Activated CD4-positive, alpha-beta T cell treated with anti-CD3 and anti-CD28 coated beads, Interleukin-2, amount 50 U/mL, for 24 hours (primary cell): ENCODE measurements at regions not wholly inside any gene's neighbourhood (a gene's known extent, or its start where the extent isn't known, plus 50 kb on each side); places are given as distances from the start of the nearest gene placed in this dataset.

Experiments
- DNase-seq, 2 donors: peaks; one replicate each; pipeline ENCODE4 v3.0.0-alpha.2; 2020; ENCODE audit warnings: low read depth in 1 of 2, low spot score in 1 of 2

GRCh38 chr14:51473351-51473750 lies 178.4 kb upstream of the FRMD6 start:
- no peak for DNase-seq

DNA sequence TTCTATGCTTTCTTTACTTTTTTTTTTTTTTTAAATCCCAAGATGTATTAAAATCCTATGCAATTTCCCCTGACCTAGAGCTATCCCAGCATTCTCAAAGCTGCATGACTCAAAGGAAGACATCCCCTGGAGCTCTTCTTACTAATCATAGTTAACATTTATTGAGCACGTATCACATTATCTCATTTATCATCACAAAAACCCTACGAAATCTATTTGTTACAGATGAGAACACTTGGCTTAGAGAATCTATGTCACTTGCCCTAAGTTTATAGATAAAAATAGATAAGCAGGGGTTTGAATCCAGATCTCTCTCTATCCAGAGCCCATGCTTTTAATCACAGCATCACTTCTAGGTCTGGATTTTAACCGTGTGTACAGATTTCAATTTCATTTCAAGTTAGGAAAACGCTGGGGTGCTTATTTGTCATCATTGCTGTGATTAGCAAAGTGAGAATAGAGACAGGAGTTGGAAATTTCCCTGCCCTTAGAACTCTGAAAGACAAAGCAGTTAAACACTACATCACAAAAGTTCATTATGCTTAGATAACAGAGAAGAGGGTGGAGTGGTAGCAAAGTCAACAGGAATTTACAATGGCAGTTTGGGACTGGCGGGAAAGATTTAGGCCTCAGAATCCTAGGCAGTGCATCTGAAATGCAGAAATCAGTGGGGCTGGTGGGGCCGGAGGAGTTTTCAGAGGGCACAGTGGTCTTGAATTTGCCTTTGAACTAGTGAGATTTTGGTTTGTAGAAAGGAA lies 177.7 kb upstream of the FRMD6 start:
- no peak for DNase-seq

- DNase-seq = no peak
Measured at GRCh38 chr14:51474854-51475253, 176.9 kb upstream of the FRMD6 start.

GRCh38 chr14:51478175-51478621 lies 173.5 kb upstream of the FRMD6 start:
- DNase-seq = no peak

GRCh38 chr14:51479584-51480325 lies 172.0 kb upstream of the FRMD6 start:
- DNase-seq = no peak

DNA sequence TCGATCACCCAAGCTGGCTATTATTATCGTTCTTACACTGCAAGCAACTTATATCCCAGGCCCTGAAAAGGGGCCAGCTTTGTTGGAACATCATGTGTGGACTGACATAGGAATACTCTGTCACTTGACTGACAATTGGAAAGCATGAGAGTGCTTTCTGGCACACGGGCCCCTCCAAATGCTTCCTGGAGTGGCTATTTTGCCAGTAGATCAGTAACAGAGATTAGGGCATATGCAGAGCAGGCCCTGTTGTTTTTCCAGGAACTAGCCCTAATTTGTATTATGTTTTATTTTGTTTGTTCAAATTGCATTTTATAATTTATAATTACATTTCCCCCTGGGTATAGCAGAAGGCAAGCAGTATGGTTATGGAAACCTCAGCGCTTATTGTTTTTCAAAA lies 170.1 kb upstream of the FRMD6 start:
- no peak for DNase-seq

DNA sequence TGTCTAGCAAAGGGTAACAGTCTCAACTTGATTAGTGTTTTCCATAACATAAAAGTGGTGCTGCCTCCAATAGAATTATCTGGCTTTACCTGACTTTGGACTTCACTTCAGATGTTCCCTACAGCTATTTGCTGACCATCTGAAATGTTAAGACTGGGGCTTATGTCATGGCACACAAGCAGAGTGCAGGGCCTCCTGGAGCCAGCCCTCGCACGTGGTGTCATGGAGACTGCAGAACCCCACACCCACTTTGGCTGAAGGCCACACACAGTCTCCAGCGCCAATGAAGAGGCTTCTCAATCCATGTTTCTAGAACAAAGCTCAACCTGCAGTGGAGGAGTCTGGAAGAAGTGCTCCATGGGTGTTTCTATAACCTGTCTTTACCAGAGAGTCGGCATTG lies 169.6 kb upstream of the FRMD6 start:
- no peak for DNase-seq

- DNase-seq = no peak
Measured at GRCh38 chr14:51484485-51484884, 167.2 kb upstream of the FRMD6 start.

GRCh38 chr14:51485733-51486132 lies 166.0 kb upstream of the FRMD6 start:
- no peak for DNase-seq

DNA sequence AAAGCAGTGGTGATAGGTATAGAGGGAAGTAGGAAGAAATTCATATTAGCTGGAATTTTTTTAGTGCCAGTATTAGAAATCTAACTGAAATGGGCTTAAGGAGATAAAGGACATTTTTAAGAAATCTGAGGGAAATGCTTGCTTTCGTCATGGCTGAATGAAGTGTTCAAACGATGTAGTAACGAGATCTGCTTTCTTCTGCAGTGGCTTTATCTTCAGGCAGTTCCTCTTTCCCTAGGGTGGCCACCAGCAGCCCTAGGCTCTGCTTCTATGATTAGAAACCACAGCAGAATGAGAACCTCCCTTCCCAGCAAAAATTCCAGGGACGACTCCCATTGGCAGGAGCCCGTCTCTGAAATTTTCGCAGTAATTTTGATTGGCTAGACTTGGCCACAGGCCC lies 163.9 kb upstream of the FRMD6 start:
- DNase-seq = no peak

DNA sequence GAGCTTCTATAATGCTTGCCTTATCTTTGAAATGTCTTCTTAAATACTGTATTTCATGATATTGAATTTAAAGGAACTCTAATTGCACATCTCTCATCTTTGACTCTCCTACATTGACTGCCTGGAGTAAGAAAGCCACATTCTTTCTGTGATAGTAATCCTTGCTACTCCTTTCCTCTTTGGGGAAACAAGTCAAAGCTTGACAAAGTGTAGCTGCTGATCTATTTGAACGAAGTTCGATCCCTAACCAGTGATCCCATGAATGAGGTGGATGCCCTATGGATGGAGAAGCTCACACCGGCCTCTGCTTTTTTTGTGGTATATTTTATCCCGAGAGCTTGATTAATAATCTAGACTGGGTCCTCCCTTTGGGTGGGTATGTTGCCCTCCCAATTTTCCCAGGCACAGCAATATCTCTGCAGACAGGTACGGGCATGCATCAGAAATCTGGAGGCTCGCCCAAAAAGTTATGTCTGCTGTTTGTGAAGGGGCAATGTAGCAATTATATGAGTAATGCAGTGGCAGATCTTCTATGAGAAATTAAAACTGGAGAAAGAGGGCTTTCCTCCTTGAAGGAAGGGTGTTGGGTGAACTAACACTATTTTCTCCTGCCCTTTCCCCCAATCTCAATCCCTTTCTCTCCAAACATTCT lies 163.0 kb upstream of the FRMD6 start:
- DNase-seq = no peak

DNA sequence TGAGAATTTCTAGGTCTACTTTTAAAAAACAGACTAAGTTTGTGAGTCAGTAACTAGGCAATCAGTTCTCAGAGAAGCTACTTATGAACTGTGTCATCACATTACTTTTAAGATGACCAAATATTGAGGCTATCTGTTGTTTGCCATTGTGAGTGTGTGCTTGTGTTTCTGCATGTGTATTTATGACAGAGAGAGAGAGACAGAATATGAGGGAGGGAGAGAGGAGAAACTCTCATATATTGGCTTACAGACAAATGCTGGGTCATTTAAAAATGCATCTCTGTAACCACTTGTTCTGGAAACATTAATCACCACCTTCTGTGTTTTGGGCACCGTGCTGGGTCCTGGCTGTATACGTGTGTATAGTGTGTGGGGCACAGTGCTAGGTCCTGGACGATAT lies 161.5 kb upstream of the FRMD6 start:
- DNase-seq = no peak

- DNase-seq = no peak
Measured at GRCh38 chr14:51491036-51491545, 160.6 kb upstream of the FRMD6 start.

DNA sequence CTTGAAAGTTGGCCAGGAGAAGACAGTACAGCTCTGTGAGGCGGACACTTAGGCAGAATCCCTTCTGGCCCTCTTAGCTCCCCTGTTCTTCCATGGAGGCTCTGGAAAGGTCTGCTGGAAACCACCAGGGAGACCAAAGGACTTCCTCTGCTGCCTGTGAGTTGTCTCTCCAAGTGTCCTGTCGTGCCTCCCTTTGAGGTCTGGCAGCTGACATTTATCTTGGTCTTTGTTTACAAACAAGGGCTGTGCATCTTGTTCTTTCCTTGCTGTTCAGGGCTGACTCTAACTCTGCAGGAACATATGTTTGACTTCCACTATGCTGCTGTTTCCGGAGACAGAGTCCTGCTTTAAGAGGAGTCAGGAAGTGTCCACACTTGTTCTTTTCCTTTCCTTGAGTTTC lies 159.9 kb upstream of the FRMD6 start:
- DNase-seq = no peak

GRCh38 chr14:51495319-51495718 lies 156.4 kb upstream of the FRMD6 start:
- no peak for DNase-seq

DNA sequence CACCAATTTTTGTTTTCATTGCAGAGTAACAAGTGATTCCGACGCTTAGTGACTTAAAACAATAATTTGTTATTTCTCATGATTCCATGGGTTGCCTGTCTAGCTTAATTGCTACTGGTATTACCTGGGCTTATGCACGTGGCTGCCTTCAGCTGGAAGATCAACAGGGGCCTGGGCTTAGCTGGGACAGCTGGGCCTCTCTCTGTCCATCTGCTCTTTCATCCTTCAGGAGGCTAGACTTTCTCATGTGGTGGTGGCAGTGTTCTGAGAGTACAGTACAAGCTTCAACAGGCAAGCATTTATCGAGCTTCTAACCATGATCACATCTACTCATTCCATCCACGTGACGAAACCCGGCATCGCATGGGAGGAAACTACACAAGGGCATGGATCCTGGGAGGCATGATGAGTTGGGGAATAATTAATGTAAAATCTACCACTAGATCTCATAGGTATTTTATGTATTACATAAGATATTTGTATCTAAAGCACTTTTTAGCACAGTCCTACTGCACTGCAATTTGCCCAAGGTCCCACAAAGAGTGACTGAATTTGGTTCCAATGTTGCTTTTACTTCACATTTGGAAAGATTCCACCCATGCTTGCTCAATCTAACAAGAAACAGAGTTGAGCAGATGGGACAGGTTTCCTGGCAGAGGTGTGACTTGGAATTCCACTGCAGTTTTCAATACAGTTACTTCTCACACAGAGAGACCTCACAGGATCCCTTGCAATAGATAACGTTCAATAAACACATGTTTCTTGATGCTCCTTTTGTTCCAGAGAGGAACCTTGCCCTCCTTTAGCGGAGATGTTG lies 153.1 kb upstream of the FRMD6 start:
- no peak for DNase-seq

DNA sequence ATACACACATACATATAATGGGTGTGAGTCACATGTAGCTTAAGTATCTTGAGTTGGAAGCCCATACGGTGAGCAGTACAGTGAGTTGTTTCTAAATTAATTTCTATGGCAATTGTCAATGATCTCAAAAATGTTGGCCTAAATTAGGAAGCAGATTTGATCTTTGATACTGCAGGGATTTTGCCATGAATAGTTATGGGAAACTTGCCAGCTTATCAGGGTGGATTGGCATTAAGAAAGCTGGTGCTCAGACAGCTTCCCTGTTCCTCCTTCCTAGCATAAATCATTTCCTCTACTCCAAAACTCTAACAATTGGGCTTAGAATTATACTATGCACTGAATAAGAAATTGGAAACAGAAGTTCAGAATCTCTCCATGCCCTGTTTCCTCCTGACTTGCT lies 150.9 kb upstream of the FRMD6 start:
- DNase-seq = no peak

DNA sequence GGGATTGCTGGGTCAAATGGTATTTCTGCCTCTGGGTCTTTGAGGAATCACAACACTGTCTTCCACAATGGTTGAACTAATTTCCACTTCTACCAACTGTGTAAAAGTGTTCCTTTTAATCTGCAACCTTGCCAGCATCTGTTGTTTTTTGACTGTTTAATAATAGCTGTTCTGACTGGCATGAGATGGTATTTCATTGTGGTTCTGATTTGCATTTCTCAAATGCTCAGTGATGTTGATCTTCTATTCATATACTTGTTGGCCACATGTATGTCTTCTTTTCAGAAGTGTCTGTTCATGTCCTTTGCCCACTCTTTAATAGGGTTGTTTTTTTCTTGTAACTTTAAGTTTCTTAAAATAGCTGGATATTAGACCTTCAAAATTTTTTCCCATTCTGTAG lies 150.0 kb upstream of the FRMD6 start:
- DNase-seq = no peak

DNA sequence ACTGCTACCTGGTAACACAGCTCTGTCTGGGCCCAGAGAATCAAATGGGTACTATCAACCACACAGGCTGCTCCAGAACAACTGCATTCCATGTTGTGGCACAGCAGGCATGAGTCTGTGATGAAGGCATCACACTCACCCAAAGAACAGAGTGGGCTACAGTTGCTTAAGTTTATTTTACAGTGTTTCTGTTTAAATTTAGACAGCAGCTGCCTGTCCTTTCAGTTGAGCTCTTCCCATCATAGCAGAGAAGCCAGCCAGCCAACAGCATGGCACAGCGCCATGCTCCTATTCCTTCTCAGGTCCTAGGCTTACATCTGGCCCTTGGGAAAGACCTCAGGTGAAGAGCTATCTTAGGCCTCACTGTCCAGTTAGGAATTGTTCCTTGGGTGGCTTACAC lies 147.0 kb upstream of the FRMD6 start:
- no peak for DNase-seq

DNA sequence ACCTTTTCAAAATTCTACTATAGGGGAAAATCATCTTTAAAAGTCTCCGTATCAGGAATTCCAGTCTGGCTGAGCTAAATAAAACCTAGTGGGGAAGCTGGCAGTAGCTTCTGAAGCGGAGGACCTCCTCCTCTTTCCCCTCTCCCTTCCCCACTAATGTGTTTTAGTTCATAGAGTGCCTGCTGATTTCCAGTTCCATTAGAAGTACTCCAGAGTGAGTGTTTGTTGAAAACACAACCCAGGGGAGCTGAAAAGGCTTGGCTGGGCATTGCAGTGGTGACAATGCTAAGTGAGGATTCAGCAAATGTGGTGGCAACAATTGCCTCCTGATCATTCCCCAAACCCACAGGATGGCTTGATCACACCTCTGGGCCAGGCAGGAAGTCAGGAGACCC lies 144.2 kb upstream of the FRMD6 start:
- no peak for DNase-seq

GRCh38 chr14:51507906-51508511 lies 143.7 kb upstream of the FRMD6 start:
- no peak for DNase-seq
